Activated CD4-positive, alpha-beta T cell treated with anti-CD3 and anti-CD28 coated beads, Interleukin-2, amount 50 U/mL, for 1 hour (primary cell): ENCODE measurements at regions not wholly inside any gene's neighbourhood (a gene's known extent, or its start where the extent isn't known, plus 50 kb on each side); places are given as distances from the start of the nearest gene placed in this dataset.
"Not testable (repeated sequence)": the region's sequence is repeated elsewhere in the genome, so short reads cannot be mapped to it uniquely, and the experiment has no call there.

Source experiments
- DNase-seq: peaks from one replicate; pipeline ENCODE4 v3.0.0-alpha.2; 2020

DNA sequence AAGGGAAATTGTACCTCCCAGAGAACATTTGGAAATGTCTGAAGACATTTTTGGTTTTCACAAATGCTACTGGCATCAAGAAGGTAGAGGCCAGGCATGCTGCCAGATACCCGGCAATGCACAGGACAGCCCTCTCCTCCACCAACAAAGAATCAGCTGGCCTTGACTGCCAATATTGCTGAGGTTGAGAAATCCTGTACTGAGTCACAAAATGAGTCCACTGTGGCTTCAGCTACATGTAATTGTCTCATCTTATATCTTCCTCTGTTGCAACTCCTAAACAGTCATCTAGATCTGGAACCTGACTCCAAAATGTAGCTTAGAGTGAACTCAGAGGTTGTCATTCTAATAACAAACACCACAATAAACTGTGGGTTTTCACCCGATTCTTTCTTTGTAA, 327.5 kb upstream of the POGK start:
- no peak for DNase-seq

- no peak for DNase-seq
These were observed 325.2 kb upstream of the POGK start for GRCh38 chr1:166514067-166514466.

- no peak for DNase-seq
These were observed 311.5 kb upstream of the POGK start for GRCh38 chr1:166527752-166528151.

- DNase-seq = no peak
These were observed 300.6 kb upstream of the POGK start for GRCh38 chr1:166538646-166539045.

GRCh38 chr1:166544036-166544435, 295.2 kb upstream of the POGK start:
- DNase-seq = no peak

DNA sequence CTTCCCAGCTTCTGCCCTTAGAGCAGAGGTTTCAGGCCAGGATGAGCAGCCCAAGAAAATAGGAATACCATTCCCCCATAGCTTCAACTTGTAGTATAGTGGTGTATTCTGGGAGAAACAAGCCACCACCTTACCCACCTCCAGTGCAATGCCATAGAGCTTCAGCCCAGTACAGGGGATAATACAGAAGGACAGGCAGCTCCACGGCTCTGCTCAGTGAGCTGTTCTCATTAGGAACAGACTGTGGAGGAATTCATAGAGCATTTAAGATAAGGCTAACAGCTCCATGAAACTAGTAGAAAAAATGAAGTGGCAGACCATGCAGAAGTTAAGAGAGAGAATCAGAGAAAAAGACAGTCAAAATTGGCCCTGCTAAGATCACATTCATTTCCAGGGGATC, 294.7 kb upstream of the POGK start:
- DNase-seq = no peak

DNA sequence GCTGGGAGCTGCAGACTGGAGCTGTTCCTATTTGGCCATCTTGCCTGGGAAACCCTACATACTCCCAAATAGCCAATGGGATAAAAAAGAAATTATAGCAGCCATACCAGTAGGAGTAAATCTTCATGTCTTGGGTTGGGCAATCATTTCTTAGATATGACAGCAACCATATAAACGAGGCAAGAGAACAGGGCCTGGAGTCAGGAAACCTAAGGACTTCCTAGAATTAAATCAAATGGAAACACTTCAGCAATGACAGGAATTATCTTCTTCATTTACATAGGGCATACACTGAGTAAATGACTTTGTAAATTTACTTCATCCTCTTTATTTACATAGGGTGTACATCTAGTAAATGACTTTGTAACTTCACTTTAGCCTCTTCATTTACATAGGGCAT, 286.6 kb upstream of the POGK start:
- DNase-seq = no peak

GRCh38 chr1:166570954-166571353, 268.3 kb upstream of the POGK start:
- no peak for DNase-seq

GRCh38 chr1:166573199-166573598, 266.1 kb upstream of the POGK start:
- DNase-seq = no peak

- no peak for DNase-seq
These were observed 259.4 kb upstream of the POGK start for GRCh38 chr1:166579557-166580501.

GRCh38 chr1:166588741-166589140, 250.5 kb upstream of the POGK start:
- no peak for DNase-seq

- DNase-seq = no peak
These were observed 249.1 kb upstream of the POGK start for GRCh38 chr1:166590161-166590560.

DNA sequence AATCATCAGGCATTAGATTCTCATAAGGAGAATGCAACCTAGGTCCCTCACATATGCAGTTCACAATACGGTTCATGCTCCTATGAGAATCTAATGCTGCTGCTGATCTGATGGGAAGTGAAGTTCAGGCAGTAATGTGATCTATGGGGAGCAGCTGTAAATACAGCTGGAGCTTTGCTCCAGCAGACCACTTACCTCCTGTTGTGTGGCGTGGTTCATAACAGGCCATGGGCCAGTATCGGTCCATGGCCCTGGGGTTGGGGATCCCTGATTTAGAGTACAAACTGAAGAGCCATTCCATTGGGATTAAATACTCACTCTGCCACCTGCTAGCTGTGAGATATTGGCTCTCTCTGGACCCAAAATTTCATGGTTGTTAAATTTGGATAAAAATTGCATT, 244.6 kb upstream of the POGK start:
- no peak for DNase-seq

DNA sequence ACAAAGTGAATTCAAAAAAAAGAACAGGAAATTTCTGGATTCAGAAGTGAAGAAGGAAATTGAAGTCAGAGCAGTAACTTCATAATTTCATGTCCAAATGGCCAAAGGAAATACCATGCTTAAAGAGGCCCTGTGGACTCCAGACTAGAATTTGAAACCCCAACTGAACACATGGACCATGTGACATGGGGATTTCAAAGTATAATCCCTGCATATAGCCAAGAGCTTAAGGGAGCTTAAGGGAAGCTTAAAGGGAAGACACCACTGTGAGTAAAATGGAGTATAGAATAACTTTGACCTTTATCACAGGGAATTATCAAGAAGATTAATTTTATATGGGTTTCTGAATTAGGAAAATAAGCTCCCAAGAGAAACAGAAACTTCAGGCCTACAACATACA, 241.8 kb upstream of the POGK start:
- DNase-seq = no peak

GRCh38 chr1:166600574-166600973, 238.7 kb upstream of the POGK start:
- DNase-seq = no peak

GRCh38 chr1:166601650-166602278, 237.5 kb upstream of the POGK start:
- no peak for DNase-seq

DNA sequence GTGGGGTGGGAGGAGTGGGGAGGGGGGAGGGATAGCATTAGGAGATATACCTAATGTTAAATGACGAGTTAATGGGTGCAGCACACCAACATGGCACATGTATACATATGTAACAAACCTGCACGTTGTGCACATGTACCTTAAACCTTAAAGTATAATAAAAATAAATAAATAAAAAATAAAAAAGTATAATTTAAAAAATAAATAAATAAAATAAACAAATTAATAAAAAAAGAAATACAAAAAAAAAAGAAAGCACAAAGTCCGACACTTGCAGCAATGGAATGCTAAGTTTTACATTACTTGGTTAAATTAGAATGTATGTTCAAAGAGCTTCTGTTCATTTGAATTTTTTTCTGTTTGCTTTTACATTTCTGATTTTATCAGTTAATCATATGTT, 236.5 kb upstream of the POGK start:
- DNase-seq = not testable (repeated sequence)

- no peak for DNase-seq
These were observed 236.0 kb upstream of the POGK start for GRCh38 chr1:166603296-166603695.

GRCh38 chr1:166605137-166605536, 234.1 kb upstream of the POGK start:
- DNase-seq = no peak

DNA sequence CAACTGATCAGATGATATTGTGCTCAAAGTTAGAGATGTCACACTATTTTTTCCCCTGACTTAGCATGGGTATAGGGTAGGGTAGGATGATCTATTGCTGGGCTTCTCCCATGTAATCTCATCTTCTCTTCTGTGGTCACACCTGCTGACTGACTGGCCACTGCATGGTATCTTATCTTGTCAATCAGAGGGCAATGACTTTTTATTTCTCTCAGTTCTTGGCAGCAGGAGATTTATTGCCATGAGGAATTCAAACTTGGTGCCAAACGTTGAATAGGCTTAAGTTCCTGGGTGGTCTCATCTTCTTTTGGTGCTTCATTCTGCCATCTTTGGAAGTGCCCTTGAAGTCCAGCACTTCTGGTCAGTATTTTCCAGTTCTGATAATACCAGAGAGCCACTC, 226.4 kb upstream of the POGK start:
- no peak for DNase-seq

- no peak for DNase-seq
These were observed 223.1 kb upstream of the POGK start for GRCh38 chr1:166616206-166616605.

DNA sequence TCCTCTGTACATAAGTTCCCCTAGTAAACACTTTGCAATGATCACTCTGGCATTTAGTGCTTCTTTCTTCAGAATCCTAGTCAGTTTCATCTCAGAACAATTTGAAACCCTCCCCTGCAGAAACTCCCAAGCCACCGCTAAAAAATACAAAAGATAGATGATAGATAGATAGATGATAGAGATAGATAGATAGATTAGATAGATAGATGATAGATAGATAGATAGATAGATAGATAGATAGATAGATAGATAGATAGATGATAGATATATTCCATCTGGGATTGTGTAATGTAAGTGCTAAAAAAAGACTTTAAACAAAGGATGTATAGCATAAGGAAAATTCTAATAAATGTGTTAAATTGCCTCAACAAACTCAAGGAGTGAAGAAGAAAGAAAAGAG, 212.6 kb upstream of the POGK start:
- DNase-seq = no peak

- no peak for DNase-seq
These were observed 211.7 kb upstream of the POGK start for GRCh38 chr1:166627558-166627957.

- DNase-seq = no peak
These were observed 211.0 kb upstream of the POGK start for GRCh38 chr1:166628259-166628658.

DNA sequence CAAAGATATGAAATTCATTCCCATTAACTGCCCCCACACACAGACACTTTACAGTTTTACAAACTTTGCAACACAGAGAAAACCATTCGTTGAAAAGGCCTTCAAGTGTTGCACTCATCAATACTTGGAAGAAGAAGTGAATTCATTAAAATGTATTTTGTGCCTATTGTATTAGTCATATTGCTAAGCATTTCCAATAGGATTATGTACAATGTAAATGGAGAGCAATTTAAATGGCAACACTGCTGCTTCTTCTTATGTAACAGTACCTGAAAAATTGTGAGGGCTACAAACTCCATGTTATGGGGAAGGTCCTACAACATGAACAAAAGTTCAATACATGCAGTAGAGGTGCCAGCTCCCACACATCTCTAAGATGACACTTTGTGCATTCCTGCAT, 209.3 kb upstream of the POGK start:
- DNase-seq = no peak
